ENCODE measurements at regions not wholly inside any gene's neighbourhood (a gene's known extent, or its start where the extent isn't known, plus 50 kb on each side); places are given as distances from the start of the nearest gene placed in this dataset.

DNA sequence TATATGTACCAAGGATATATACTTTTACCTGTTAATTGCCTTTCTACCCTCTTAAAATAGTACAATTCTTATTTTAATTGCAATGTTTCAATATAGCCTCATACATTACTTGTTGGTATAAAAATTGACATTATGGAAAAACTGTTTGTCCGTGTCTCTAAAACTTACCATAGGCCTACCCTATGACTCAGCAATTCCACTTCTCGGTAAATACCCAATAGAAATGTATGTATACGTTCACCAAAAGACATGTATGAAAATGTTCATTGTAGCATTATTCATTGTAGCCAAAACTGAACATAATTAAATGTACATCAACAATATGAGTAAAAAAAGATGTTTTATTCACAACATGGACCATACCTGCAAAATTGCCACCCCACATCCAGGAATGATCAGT lies 679.2 kb upstream of the UBE2E2 start:
- no peak for DNase-seq (ENCODE audit: insufficient read length, low spot score, missing footprints)
- Histone ChIP-seq H3K9me3 (ENCODE audit: low read depth, low read length) (no peaks in the 10 kb centered on the region), H3K27ac (ENCODE audit: low read depth, low read length) (no peak overlapping the region), H3K4me3 (ENCODE audit: insufficient read depth, low read length) (no peak overlapping the region), H3K4me2 (ENCODE audit: insufficient read depth, low read length) (no peak overlapping the region), H2AFZ (ENCODE audit: low read length) (no peak overlapping the region), H3K79me2 (ENCODE audit: insufficient read depth, low read length) (no peaks in the 10 kb centered on the region), H4K20me1 (ENCODE audit: insufficient read depth, low read length) (no peaks in the 10 kb centered on the region), H3K27me3 (ENCODE audit: insufficient read depth, low read length) (no peaks in the 10 kb centered on the region), H3K4me1 (ENCODE audit: insufficient read depth, low read length) (no peaks in the 10 kb centered on the region), H3K36me3 (ENCODE audit: insufficient read depth, low read length) (no peaks in the 10 kb centered on the region)
- TF ChIP-seq, protein P1, sequence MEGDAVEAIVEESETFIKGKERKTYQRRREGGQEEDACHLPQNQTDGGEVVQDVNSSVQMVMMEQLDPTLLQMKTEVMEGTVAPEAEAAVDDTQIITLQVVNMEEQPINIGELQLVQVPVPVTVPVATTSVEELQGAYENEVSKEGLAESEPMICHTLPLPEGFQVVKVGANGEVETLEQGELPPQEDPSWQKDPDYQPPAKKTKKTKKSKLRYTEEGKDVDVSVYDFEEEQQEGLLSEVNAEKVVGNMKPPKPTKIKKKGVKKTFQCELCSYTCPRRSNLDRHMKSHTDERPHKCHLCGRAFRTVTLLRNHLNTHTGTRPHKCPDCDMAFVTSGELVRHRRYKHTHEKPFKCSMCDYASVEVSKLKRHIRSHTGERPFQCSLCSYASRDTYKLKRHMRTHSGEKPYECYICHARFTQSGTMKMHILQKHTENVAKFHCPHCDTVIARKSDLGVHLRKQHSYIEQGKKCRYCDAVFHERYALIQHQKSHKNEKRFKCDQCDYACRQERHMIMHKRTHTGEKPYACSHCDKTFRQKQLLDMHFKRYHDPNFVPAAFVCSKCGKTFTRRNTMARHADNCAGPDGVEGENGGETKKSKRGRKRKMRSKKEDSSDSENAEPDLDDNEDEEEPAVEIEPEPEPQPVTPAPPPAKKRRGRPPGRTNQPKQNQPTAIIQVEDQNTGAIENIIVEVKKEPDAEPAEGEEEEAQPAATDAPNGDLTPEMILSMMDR (IDR thresholded peaks at IDR 0.05; ENCODE audit: extremely low read depth, low read depth, low read length), result no peak

- no peak overlapping the region for H3K4me3 ChIP-seq (ENCODE audit: insufficient read depth, low read length)
- no peak overlapping the region for H2AFZ ChIP-seq (ENCODE audit: low read length)
- no peaks in the 10 kb centered on the region for H3K4me1 ChIP-seq (ENCODE audit: insufficient read depth, low read length)
- H3K9me3 ChIP-seq (ENCODE audit: low read depth, low read length), result no peaks in the 10 kb centered on the region
- no peaks in the 10 kb centered on the region for H4K20me1 ChIP-seq (ENCODE audit: insufficient read depth, low read length)
- H3K4me2 ChIP-seq (ENCODE audit: insufficient read depth, low read length), result no peak overlapping the region
- DNase-seq (ENCODE audit: insufficient read length, low spot score, missing footprints), result no peak
- no peaks in the 10 kb centered on the region for H3K79me2 ChIP-seq (ENCODE audit: insufficient read depth, low read length)
- no peaks in the 10 kb centered on the region for H3K36me3 ChIP-seq (ENCODE audit: insufficient read depth, low read length)
- TF ChIP-seq, protein P1 (IDR thresholded peaks at IDR 0.05; ENCODE audit: extremely low read depth, low read depth, low read length), result no peak
- no peak overlapping the region for H3K27ac ChIP-seq (ENCODE audit: low read depth, low read length)
- no peaks in the 10 kb centered on the region for H3K27me3 ChIP-seq (ENCODE audit: insufficient read depth, low read length)
Measured at GRCh38 chr3:22526266-22526837, 676.8 kb upstream of the UBE2E2 start.

GRCh38 chr3:22536541-22536940 lies 666.6 kb upstream of the UBE2E2 start:
- Histone ChIP-seq H4K20me1 (ENCODE audit: insufficient read depth, low read length) (no peaks in the 10 kb centered on the region), H3K27me3 (ENCODE audit: insufficient read depth, low read length) (no peaks in the 10 kb centered on the region), H2AFZ (ENCODE audit: low read length) (no peak overlapping the region), H3K4me1 (ENCODE audit: insufficient read depth, low read length) (no peaks in the 10 kb centered on the region), H3K27ac (ENCODE audit: low read depth, low read length) (no peak overlapping the region), H3K79me2 (ENCODE audit: insufficient read depth, low read length) (no peaks in the 10 kb centered on the region), H3K4me2 (ENCODE audit: insufficient read depth, low read length) (no peak overlapping the region), H3K9me3 (ENCODE audit: low read depth, low read length) (no peaks in the 10 kb centered on the region), H3K36me3 (ENCODE audit: insufficient read depth, low read length) (no peaks in the 10 kb centered on the region), H3K4me3 (ENCODE audit: insufficient read depth, low read length) (no peak overlapping the region)
- TF ChIP-seq, protein P1 (IDR thresholded peaks at IDR 0.05; ENCODE audit: extremely low read depth, low read depth, low read length), result no peak
- no peak for DNase-seq (ENCODE audit: insufficient read length, low spot score, missing footprints)

DNA sequence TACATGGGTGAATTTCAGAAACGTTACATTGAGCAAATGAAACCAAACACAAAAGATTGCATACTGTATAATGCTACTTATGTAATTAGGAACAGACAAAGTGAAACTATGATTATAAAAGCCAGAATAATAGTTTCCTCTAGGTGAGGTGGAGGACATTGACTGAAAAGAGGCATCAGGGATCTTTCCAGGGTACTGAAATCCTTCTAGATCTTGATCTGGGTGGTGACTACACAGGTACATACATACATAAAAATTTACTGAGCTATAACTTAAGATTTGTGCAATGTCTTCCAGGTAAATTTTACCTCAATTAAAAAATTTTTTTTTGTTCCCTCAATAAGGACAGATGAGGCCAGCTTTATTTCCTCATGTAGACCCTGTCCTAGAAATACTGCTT lies 665.6 kb upstream of the UBE2E2 start:
- Histone ChIP-seq H3K27ac (ENCODE audit: low read depth, low read length) (no peak overlapping the region), H3K9me3 (ENCODE audit: low read depth, low read length) (no peaks in the 10 kb centered on the region), H3K79me2 (ENCODE audit: insufficient read depth, low read length) (no peaks in the 10 kb centered on the region), H3K4me2 (ENCODE audit: insufficient read depth, low read length) (no peak overlapping the region), H3K27me3 (ENCODE audit: insufficient read depth, low read length) (no peaks in the 10 kb centered on the region), H4K20me1 (ENCODE audit: insufficient read depth, low read length) (no peaks in the 10 kb centered on the region), H3K36me3 (ENCODE audit: insufficient read depth, low read length) (no peaks in the 10 kb centered on the region), H3K4me1 (ENCODE audit: insufficient read depth, low read length) (no peaks in the 10 kb centered on the region), H2AFZ (ENCODE audit: low read length) (no peak overlapping the region), H3K4me3 (ENCODE audit: insufficient read depth, low read length) (no peak overlapping the region)
- DNase-seq (ENCODE audit: insufficient read length, low spot score, missing footprints), result no peak
- TF ChIP-seq, protein P1 (IDR thresholded peaks at IDR 0.05; ENCODE audit: extremely low read depth, low read depth, low read length), result no peak
